Stromal cell of bone marrow (primary cell): ENCODE measurements at regions not wholly inside any gene's neighbourhood (a gene's known extent, or its start where the extent isn't known, plus 50 kb on each side); places are given as distances from the start of the nearest gene placed in this dataset.
"Not testable (repeated sequence)": the region's sequence is repeated elsewhere in the genome, so short reads cannot be mapped to it uniquely, and the experiment has no call there.

Source experiments
- DNase-seq: peaks from one replicate; pipeline ENCODE4 v3.0.0-alpha.2; 2012; ENCODE audit warnings: low read depth

DNA sequence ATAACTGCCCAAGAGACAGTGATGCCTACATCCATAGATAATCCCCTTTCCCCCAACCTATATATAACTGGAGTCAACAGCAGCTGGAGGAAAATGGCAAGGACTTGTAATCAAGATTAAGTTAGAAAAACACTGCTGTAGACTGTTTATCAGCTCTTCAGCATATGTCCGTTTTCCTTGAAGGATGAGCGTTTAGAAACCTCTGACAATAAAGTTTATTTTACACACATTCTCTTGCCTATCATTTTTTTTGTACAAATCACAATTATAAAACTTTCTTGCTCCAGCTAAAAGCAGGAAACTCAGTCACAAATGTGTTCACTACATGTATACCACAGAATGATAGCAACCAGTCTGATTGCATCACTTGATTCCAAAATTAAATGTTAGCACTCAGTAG is 50.8 kb downstream of the PPIAL4G start:
- DNase-seq, result not testable (repeated sequence)

DNA sequence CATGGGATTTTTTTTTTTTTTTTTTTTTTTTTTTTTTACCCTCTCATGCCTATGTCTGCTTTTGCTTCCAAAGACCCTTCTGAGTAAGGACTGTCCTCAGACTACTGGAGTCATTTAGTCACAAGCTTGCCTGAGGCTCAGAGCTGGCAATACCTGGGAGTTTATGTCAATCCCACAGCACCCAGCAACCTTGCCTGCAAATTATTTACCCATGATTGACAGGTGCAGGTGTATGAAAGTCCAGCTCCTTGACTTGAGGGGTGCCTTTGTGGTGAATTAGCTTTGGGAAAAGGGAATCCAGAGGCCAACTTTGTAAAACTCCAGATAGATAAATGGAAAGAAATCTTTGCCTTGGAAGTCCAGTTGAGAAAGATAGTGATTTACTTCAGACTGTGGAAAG is 53.2 kb downstream of the PPIAL4G start:
- DNase-seq, result not testable (repeated sequence)

DNA sequence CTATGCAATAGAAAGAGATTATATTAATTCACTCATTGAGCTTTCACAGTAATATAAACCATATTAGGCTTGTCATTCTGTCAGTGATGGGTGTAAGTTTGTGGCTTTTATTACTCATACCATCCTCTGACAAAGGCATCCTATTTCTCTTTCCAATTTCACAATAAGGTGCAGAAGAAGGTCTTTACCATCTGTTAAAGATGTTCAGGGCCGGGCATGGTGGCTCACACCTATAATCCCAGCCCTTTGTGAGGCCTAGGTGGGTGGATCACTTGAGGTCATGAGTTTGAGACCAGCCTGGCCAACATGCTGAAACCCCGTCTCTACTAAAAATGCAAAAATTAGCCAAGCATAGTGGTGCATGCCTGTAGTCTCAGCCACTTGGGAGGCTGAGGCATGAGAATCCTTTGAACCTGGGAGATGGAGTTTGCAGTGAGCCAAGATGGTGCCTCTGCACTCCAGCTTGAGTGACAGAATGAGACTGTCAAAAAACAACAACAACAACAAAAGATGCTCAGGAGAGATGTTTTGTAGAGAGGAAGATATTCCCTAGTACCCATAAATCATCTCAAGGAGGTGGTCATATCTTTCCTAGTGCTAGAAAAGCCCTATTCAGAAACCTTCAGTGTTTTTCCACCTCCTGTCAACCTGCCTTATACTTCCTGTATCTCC is 56.0 kb downstream of the PPIAL4G start:
- DNase-seq, result not testable (repeated sequence)

DNA sequence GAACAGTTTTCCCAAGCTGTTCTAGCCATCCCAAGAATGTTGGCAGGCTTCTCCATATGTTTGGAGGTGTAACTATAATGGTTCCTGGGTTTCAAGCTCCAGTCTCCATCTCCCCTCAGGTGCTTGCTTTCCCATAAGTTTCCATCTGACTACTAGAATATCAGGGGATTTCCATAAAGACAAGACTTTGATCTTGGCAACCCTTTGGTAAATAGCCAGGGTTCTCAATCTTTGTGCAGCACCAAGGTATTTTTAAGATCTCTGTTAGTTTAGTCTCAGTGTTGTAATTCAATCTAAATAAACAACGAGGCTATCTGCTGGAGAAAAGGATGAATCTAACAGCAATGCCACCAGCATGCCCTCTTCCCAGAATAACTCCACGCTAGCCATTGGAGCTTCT is 56.7 kb downstream of the PPIAL4G start:
- DNase-seq, result not testable (repeated sequence)

DNA sequence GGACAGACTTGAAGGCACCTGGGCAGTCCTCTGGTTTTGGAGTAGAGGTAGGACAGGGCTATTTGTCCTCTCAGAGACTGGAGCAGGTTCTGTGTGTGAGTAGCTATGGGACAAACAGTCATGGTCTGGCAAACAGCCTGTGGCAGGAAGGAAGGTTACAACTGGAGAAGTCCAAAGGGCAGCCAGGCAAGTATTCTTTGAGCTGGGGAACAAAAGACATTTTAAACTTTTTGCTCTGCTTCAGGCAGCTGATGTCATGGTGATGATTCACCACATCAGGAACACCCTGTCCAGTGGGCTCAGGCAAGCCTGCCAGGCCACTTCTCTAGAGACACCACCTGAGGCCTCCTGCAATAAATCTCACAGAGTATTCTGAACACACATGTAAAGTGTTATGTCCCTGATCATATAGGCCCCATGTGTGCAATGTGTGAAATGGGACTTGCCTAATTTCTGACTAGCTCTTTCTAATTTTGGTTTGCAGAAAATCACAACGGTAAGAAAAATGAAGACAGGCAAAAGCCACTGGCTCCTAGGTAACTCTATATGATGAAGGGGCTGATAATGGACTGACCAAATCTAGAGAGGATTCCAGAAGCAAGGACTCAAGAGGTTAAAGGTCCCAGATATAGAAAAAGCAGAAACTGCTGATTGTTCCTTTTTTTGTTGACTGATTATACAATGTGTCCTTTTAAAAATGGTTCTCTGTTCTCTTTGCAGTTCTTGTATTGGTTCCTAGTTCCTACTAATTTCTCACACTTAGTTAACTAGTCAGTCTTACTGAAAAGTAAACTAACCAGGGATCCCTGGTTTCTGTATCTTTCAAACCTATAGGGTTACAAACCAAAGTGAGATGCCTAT is 58.7 kb downstream of the PPIAL4G start:
- DNase-seq, result peak; percentile 57

DNA sequence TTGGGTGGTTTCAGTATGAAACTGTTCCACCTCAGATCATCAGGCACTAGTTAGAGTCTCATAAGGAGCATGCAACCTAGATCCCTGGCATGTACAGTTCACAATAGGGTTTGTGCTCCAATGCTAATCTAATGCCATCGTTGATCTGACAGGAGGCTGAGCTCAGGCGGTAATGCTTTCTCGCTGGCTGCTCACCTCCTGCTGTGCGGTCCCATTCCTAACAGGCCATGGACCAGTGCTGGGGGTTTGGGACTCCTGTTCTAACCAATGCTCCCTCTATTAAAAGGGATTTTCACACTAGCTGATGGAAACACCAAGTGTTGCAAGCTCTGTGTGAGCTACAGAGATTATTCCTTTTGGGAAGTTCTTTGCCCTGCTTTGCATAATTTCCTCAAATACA is 60.2 kb downstream of the PPIAL4G start:
- not testable (repeated sequence) for DNase-seq

DNA sequence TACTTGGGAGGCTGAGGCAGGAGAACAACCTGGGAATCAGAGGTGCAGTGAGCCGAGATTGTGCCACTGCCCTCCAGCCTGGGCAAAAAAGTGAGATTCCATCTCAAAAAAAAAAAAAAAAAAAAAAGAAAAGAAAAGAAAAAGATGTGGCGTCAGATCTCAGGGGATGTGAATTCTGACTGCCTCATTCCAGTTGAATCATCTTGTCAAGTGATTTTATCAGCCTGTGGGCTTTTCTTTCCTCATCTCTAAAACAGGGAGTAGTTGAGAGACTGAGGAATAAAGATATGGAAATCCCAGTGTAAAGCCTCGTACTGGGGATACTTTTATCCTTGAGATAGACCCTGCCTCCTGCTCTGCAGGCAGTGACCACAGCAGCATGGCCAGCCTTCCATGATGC is 65.9 kb downstream of the PPIAL4G start:
- not testable (repeated sequence) for DNase-seq

DNA sequence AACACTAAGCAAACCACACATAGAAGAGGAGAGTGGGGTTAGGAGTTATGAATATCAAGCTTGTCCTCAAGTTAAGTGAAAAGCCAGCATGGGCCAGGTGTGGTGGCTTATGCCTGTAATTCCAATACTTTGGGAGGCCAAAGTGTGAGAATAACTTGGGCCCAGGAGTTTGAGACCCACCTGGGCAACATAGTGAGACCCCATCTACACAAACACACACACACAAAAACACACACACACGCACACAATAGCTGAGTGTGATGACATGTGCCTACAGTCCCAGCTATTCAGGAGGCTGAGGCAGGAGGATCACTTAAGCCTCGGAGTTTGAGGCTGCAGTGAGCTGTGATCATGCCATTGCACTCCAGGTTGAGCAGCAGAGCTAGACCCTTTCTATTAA is 69.7 kb downstream of the PPIAL4G start:
- DNase-seq, result not testable (repeated sequence)

DNA sequence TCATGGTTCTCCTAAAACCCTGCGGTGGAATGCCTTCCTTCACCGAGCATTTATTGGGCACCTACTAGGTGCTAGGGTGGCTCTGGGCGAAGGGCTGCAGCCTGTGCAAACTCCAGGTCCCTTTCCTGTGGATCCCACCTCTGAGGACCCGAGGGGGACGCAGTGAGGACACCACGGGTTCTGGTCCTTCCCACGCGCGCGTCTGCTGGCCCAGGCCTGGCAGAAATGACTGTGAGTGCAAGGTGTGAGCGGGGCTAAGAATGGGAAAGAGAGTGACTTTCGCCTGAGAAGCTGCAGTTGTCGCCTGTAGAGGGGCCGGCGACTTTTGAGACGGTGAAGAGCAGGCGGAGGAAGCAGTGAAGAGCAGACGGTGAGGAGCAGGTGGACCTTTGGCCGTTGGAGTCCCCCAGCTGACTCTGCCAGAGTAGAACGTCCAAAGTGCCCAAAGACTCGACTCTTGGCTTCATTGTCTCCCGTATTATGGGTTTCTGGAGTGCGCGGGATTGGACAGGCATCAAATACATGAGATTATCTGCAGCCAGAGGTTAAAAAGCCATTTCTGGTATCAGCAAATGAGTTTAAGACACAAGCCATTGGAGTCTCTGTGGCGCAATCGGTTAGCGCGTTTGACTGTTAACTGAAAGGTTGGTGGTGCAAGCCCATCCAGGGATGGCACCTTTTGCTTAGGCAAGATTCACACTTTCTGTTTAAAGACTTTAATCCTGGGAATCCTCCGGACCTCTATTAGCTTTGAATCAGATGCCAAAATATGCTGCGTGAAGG is 78.1 kb downstream of the PPIAL4G start:
- not testable (repeated sequence) for DNase-seq

DNA sequence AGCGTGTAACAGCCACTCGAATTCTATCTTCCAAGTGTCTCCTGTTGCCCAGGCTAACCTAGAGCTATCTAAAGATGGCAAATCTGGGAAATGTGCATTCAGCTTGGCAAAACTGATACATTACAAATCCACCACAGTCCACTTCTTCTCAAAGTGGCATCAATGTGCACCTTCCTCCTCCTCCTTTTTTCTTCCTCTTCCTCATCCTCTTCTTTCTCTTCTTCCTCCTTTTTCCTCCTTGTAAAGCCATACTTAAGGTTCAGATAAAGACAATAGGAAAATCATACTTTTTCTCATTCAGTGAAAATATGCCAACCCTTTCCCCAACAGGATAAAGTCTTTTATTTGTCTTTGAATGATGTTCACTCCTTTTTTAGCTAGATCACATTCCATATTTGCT is 79.2 kb downstream of the PPIAL4G start:
- DNase-seq, result not testable (repeated sequence)

DNA sequence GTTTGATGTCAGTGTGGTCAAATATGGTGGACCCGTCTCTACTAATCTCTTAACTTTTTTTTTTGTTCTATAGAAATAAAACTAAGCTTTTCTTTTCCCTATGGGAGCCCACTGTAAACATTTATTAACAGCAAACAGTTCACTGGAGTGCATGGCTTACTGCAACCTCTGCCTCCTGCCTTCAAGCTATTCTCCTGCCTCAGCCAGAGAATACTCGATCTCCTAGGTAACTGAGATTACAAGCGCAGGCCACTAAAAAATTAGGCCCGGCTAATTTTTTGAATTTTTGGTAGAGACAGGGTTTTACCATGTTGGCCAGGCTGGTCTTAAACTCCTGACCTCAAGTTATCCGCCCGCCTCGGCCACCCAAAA is 80.0 kb downstream of the PPIAL4G start:
- not testable (repeated sequence) for DNase-seq

DNA sequence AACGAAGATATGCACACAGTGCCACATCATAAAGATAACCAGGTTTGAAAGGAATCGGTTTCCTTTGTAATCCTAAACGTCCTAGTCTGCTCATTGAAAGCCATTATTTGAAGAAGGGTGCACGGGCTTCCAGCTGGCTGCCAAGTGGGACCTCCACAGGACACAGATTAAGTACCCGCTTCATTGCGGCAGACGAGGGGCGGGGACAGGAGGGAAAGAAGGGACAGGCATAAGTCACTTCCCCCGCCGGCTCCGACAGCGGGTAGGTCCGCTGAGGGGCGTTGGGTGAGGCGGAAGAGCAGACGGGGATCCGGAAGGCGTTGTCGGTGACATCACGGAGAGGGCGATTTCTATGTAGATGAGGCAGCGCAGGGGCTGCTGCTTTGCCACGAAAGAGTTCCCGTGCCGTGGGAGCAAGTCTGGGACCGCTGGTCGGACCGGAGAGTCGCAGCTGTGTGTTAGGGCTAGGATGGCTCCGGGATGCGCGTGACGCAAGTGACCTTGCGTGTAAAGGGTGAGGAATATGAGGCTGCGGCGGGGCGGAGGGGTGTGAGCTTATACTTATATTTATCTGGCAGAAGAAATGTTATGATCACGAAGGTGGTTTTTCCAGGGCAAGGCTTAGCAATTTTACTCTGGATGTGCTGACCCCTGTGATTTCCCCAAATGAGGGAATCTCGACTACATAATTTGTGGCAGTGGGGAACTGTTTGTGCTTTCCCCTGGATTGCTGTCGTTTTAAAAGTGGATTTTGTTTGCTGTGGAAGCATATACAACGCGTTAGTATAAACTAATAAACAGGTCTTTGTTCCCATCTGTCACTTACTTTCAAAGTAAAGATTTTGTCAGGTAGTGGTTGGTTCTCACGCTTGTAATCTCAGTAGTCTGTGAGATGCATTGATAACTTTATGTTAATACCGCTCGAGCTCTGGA is 80.7 kb downstream of the PPIAL4G start:
- DNase-seq, result peak; percentile 13

DNA sequence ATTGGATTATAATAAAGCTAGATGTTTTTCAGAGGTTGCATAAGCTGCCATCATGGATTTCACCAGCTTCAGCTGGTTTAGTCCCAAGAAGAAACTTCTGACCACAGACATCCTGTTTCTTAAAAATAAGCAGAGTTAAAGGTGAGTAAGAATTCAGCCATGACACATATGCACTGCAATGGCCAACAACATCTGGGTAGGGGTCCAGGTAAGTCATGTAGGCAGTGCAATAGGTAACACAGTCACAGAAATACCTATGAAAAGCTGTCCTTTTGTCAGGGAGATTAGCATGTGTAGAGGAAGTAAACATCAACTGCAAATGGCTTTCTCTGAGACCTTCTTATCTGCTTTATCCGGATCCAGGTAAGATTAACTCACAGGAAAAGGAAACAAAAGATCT is 85.6 kb downstream of the PPIAL4G start:
- not testable (repeated sequence) for DNase-seq

DNA sequence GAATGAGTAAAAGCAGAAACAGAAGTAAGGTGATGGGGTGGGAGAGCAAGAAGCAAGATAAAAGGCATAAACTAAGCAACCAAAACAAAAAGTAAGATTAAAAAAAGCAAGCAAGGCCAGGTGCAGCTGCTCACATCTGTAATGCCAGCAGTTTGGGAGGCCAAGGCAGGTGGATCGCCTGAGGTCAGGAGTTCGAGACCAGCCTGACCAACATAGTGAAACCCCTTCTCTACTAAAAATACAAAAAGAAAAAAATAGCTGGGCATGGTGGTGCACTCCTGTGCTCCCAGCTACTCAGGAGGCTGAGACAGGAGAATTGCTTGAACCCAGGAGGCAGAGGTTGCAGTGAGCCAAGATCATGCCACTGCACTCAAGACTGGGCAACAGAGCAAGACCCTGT is 90.6 kb downstream of the PPIAL4G start:
- not testable (repeated sequence) for DNase-seq

DNA sequence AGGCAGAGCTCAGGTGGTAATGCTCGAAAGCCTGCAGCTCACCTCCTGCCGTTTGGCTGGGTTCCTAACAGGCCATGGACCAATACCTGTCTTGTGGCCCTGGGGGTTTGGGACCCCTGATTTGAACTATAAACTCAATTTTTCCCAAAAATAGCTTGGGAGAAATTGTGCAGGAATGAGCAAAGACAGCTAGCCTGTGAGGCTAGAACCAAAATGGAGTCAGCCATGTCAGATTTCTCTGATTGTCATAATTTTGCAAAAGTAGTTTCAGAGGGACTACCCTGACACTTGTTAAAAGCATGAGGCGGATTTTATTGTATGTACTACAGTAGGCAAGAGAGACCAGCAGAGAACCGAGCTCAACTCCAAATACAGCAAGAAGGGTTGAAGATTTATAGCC is 91.8 kb downstream of the PPIAL4G start:
- DNase-seq, result not testable (repeated sequence)

DNA sequence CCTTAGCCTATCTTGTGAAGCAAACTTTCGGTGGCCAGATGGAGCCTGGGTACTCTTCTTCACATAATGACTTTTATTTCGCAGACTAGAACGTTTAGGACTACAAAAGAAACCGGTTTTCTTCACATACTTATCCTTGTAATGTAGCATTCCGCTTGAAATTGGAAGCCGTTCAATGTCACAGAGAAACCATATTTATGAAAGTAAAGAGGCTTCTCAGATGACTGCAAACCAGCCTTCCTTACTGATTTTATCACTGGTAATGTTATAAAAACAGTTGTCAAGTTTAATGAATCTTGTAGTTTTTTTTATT is 94.1 kb downstream of the PPIAL4G start:
- no peak for DNase-seq

DNA sequence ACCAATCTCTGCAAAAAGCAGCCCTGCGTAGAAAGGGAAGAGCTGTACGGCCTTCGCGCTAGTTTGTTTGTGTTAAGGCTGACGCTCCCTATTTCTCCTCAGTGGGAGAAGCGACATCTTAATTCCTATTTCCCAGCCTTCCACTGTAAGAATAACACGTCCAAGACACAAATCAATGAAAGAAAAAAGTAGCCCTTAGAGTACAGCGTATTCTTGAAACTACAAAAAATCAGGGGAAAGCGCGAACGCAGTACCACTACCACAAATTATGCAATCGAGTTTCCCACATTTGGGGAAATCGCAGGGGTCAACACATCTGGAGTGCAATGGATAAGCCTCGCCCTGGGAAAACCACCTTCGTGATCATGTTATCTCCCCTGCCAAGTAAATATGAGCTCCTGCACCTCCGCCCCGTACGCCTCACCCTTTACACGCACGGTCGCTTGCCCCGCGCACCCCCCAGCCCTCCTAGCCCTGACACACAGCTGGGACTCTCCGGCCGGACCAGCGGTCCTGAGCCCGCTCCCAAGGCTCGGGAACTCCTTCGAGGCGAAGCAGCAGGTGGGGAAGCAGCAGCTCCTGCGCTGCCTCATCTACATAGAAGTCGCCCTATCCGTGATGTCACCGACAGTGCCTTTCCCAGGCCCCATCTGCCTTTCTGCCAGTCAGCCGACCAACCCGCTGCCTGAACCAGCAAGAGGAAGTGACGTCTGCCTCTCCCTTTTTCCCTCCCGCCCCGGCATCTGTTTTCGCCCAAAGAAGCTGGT is 94.7 kb downstream of the PPIAL4G start:
- DNase-seq, result peak; percentile 88

DNA sequence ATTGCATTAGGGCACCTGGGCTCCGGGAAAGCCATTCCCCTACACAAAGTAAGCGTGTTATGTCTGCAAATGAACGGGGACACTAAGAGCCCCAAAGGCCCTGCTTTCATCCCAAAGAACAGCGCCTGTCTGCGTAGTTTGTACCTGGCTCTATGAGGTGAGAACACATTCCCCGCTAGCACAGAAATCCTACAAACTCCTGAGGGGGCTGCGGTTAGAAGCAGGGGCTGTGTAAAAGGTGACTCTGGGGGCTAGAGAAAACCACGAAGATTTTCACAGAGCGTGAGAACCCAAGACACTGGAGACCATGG is 95.2 kb downstream of the PPIAL4G start:
- not testable (repeated sequence) for DNase-seq

DNA sequence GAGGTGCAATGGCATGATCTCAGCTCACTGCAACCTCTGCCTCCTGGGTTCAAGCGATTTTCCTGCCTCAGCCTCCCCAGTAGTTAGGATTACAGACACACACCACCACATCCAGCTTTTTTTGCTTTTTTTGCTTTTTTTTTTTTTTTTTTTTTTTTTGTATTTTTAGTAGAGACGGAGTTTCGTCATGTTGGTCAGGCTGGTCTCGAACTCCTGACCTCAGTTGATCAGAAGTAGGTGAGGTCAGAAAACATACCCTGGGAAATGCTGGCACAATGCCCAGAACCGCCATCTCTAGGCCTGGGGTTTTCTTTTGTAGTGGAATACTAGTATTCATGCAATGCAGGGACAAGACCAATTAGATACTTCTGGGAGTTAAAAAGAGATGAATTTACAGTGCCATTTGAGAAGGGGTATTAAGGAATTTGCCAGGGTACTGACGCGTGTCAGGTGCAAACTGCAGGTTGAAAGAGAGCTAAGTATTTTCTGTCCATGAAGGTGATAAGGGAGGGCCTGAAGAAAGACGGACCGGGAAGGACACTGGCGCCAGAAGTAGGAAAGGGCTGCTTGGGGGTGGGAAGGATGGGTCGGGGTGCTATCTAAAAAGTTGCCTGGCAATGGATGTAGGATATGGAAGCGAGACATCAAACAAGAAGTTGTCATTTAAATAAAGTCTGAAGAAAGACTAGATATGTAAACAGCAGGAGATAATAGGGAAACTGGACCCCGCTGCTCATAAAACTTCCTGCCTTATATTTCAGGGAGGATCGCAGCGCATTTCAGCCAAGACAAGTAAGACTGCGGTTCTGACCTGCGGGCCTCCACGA is 95.8 kb downstream of the PPIAL4G start:
- not testable (repeated sequence) for DNase-seq

DNA sequence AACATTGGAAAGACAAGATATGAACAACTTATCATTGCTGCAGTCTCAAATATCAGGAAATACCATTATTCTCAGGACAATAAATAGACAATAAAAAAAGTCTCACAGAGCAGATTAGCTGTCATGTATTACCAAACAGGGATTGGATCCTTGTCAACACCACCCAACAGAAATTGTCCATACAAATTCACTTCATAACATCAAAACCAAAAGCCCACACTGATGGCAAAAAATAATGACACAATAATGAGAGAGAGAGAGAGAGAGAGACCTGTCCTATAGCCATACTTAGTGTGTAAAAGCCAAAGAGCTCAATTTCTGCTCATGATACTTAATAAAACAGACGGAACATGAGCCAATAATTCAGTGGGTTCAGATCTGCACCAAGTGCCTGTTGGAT is 96.5 kb downstream of the PPIAL4G start:
- no peak for DNase-seq
